HG03039 (cell line): ENCODE measurements at regions not wholly inside any gene's neighbourhood (a gene's known extent, or its start where the extent isn't known, plus 50 kb on each side); places are given as distances from the start of the nearest gene placed in this dataset.

Source experiments
- ATAC-seq: cut with Tn5 transposase; IDR thresholded peaks from one replicate; pipeline ENCODE4 v1.9.1; 2021; ENCODE audit warnings: mild to moderate bottlenecking, moderate library complexity; ENCODE audit not compliant: unreplicated experiment

DNA sequence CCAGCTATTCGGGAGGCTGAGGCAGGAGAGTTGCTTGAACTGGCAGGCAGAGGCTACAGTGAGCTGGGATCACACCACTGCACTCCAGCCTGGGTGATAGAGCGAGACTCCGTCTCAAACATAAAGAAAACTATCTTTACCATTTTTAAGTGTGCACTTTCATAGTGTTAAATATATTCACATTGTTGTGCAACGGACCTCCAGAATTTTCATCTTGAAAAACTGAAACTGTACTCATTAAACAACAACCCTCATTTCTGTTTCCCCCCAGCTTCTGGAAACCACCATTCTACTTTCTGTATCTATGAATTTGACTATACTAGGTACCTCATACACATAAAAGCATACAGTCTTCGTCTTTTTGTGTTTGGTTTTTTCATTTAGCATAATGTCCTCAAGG lies 375.1 kb downstream of the SHQ1 start:
- ATAC-seq, result peak; percentile 75

DNA sequence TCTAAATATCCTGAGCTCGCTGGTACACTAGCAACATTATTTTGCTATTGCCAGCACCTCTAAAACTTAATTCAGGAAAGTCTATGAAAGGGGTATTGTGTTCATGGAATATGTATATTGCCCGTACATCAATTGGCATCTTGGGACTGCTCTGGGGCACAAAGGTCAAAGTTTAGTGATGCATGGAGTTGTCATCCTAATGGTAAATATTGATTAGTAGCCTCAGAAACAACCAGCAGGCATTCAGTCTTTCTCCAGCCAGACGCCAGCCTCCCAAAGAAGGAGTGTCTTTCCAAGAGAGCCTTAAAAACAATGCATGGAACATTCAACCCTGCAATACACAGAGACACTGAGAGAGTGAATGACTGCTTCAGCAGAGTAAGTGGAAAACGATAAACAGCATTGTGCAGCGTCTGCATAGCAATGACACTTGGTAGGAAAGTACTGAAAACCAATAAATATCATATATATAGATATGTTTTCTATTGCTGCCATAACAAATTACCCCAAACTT lies 377.3 kb downstream of the SHQ1 start:
- ATAC-seq, result no peak

DNA sequence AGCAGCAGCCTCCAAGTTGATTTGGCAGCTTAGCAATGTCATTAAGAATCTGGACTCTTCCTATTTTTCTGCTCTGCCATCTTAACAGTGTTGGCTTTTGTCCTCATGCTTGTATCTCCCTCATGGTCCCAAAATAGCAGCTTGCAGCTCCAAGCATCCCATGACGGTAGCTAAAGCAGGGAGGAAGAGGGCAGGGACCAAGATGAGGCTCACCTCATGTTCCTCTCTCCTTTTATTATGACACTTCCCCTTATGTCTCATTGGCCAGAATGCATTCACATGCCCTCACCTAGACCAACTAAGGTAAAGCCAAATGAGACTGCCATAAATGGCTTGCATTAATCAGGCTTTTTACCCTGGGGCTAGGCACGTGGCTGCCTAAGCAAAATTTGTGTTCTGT lies 382.4 kb downstream of the SHQ1 start:
- no peak for ATAC-seq

GRCh38 chr3:72463083-72463482 lies 385.2 kb downstream of the SHQ1 start:
- no peak for ATAC-seq

GRCh38 chr3:72462595-72463011 lies 385.6 kb downstream of the SHQ1 start:
- no peak for ATAC-seq

GRCh38 chr3:72461787-72462186 lies 386.5 kb downstream of the SHQ1 start:
- ATAC-seq, result no peak

GRCh38 chr3:72460205-72461174 lies 387.8 kb downstream of the SHQ1 start:
- ATAC-seq, result no peak

- no peak for ATAC-seq
These were observed 388.7 kb downstream of the SHQ1 start for GRCh38 chr3:72459588-72459987.

DNA sequence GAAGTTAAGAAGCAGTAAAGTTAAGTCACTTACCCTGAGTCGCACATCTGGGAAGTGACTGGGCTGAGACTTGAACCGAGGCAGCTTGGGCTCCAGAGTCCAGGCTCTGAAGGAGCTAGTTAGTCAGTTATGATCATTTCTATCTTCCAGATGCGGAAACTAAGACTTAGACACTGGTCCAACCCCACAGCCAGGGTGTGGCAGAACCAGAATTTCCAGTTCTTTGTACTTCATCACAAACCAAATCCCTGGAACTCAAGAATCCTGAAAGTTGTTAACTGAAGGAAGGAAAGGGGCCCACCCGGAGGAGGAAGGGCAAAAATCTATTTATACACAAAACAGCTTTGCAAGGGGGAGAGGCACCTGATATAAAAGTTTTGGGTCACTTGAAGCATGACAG lies 389.9 kb downstream of the SHQ1 start:
- ATAC-seq, result no peak

DNA sequence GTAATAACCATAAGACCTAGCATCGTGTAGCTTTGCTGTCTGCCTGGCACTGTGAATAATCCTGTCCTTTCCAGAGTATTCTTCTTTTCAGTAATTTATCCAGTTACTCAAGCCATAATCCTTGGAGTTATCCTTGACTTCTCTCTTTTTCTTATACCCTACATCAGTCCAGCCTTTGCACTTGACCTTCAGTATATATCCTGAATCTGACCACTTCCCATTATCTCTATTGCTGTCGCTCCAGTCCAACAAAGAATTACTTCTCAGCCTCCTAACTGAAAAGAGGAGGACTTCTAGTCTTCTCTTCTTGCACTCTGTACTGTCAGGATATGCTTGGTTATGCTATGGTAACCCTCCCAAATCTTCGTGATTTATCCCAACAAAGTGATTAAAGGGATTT lies 393.8 kb downstream of the SHQ1 start:
- ATAC-seq, result no peak

- no peak for ATAC-seq
These were observed 394.5 kb downstream of the SHQ1 start for GRCh38 chr3:72453706-72454105.

DNA sequence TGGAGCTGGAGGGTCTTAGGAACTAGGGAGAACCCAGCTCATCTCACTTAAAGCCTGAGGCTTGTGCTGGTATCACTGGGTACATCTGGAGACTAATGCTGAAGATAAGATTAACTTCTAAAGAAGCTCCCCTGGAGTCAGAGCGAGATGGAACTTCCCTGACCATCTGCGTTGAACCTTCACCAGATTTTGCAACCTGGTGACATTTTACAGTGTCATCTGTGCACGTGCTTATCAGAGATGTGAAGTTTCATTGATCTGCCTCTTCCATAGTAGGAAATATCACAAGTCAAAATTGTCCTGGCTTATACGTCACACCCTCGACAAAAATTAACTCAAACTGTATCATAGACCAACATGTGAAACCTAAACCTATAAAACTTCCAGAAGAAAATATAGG lies 395.5 kb downstream of the SHQ1 start:
- ATAC-seq, result no peak

- no peak for ATAC-seq
These were observed 396.4 kb downstream of the SHQ1 start for GRCh38 chr3:72451841-72452240.

DNA sequence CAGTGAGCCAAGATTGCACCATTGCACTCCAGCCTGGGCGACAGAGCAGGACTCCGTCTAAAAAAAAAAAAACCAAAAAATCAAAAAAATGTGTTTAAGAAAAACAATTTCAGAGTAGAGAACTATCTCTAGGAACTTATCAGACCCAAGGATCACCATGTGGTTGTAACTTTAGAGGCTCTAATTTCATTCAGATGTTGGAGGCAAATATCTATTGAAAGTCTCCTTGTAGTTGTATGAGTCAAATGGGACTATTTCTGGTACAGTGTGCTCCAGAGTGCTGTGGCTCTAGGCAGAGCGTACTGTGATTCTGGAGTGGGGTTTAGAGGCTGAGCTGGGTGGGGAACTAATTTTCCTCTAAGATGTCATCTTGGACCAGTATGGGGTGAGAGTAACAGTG lies 398.7 kb downstream of the SHQ1 start:
- no peak for ATAC-seq

DNA sequence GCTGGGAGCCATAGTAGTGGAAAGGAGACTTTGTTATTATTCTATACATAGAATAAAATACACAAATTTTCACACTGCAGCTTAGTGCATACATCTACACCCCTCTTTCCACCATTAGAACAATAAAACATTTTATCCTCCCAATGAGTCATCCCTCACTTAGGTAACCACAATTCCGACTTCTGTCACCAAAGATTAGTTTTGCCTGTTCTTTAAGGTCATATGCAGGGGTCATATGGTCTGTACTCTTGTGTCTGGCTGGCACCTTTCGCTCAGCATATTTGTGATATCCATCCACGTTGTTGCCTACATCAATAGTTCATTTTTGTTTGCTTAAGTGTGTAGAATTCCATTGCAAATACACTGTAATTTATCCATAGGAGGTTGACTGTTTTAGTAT lies 399.4 kb downstream of the SHQ1 start:
- ATAC-seq, result no peak

DNA sequence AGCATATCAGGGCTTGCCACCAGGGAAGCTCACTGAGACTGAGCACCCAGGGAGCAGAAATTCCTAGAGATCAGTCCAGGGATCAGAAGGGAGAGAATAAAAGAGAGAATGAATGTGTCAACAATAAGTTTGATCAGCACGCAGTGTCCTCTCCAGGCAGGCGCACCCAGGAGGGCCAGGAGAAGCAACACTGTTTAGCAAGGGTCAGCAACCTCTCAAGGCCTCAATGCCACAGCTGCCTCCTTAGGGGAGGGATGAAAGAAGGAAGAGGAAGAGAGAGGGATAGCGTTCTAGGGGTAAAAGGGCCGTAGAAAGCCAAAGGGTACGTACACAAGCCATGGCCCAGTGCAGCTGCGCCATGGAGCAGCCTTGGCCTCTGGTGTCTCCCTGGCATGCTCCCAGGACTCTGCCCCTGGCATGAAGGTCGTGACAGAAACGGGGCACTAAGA lies 399.8 kb downstream of the SHQ1 start:
- ATAC-seq, result no peak

DNA sequence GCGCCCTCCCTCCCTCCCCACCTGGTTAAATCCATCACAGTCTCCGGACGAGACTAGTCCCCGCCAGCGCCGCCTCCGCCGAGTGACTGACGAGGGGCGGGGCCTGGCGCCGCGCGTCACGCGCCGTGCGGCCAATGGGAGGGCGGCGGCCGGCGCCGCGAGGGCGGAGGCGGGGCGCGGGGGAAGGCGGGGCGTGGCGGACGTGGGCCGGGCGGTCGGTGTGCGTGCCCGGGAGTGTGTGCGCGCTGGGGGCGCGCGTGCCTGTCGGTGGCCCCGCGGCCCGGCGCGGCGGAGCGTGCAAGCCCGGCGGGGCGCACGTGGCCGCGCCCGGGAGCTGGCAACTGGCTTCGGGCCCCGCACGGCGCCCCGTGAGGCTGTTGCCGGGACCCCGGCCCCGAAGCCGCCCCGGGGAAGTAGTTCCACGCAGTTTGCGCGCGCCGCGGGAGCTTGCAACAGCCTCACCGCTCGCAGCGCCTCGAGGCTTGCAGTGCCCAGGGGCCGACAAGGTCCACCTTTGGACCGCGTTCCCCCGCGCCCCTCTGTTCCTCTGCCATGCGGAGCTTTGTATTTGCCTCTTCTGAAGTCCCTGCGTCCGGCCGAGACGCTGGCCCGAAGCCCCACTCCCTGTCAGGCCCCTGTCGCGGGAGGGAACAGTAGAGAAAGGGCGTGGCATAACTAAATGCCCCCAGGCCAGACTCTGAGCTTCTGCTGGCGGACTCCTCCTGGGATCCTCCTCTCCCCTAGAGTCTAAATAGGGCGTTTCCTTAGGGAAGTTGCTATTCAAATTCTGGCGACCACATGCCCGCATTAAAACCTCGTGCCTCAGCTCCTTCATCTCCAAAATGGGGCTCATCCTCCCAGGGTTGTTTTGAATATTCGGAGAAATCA lies 400.9 kb downstream of the SHQ1 start:
- ATAC-seq, result peak; percentile 93

DNA sequence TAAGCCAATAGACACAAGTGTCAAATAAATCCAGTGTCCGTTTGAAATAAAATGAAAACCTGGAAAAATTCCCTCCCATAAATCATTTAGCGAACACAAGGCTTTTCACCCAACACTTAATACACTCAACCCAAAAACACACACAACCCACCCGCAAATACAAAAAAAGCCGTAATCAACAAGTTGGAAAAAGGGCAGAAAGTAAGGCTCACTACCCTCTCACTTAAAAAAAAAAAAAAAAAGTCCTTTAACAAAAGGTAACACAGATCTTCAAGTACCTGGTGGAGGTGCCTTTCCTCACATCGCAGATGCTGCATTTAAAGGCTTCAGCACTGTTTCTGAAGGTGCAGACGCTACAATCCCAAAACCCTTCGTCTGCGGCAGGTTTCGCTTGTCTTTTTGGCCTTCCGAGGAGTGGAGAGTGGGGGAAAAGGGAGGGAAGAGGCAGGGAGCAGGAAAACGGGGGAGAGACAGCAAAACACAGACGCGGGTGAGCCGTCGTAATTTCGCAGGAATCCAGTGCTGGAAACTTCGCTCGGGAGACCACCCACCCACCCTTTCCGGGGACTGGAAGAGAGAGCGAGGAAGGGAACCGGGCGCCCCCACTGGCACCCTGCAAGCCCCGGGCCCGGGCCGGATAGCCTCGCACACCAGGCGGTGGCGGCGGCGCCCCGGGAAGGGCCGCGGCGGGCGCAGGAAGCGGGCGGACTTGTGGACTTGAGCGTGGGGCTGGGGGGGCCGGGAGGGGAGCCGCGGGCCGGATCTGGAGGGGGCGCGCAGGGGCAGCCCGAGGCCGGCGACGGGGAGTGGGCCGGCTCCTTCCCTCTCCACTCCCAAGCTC lies 401.8 kb downstream of the SHQ1 start, which contains the start of gene RYBP:
RYBP (minus strand) TSS at position 404 of the 841 bp plus-strand sequence.
- peak; percentile 16 for ATAC-seq

DNA sequence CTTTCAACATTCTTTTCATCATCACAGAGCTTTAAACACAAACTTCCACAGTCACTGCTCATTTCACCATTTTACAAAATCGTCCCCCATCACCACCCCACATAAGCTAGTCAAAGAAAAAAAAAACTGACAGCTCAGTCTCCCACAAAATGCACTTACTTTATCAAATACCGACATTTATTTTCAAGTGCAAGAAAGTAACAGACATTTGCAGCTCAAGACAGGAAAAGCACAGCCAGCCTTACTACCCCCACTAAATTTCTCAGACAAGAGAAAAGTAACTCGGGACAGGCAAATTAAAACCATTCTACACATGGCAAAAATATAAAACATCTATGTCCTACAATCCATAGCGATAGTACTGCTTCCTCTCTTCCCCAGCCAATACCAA lies 402.4 kb downstream of the SHQ1 start:
- ATAC-seq, result no peak

- no peak for ATAC-seq
These were observed 403.5 kb downstream of the SHQ1 start for GRCh38 chr3:72444656-72445223.
